GM18873 (cell line): ENCODE measurements at regions not wholly inside any gene's neighbourhood (a gene's known extent, or its start where the extent isn't known, plus 50 kb on each side); places are given as distances from the start of the nearest gene placed in this dataset.

Source experiments
- ATAC-seq: cut with Tn5 transposase; IDR thresholded peaks from one replicate; pipeline ENCODE4 v1.9.1; 2021; ENCODE audit warnings: mild to moderate bottlenecking, moderate library complexity, moderate number of reproducible peaks; ENCODE audit not compliant: unreplicated experiment, low FRiP score

- no peak for ATAC-seq
These were observed 662.0 kb downstream of the SQOR start for GRCh38 chr15:46296797-46297196.

GRCh38 chr15:46297766-46298165 lies 662.9 kb downstream of the SQOR start:
- no peak for ATAC-seq

DNA sequence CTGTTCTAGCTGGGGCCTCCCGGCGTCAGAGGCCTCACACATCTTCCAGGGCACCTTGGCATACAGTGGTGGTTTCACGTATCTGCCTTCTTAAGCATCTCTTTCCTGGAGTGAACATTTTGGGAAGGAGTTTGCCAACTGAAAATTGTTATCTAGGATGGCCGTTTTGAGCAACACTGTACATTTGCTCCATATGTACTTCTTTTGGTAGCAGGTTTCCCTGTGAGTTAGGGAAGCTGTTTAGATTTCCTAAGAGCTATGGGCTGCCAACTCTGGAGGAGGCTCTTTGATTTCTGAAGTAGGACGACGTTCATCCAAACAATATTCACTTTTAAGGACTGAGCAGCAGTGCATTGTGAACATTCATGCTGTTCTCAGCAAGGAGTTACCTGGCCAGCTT lies 665.9 kb downstream of the SQOR start:
- ATAC-seq = no peak

DNA sequence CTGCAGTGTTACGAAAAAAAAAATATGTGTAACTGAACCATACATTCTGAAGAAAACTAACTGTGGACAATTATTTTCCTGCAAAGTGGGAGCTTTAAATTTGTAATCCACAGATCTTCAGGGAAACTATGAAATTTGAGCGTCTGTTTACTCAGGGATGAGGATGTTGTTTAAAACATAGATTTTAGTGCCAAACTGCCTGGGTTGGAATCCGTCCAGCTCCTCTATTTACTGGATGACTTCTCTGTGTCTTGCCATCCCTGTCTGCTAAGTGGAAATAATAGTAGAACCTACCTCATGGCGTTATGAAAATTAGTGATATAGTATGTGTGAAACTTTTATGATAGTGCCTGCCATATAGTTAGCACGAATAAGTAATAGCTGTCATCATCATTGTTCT lies 666.5 kb downstream of the SQOR start:
- ATAC-seq = no peak

GRCh38 chr15:46301826-46302225 lies 667.0 kb downstream of the SQOR start:
- ATAC-seq = no peak

GRCh38 chr15:46304321-46304720 lies 669.5 kb downstream of the SQOR start:
- ATAC-seq = no peak

GRCh38 chr15:46307746-46308145 lies 672.9 kb downstream of the SQOR start:
- no peak for ATAC-seq

DNA sequence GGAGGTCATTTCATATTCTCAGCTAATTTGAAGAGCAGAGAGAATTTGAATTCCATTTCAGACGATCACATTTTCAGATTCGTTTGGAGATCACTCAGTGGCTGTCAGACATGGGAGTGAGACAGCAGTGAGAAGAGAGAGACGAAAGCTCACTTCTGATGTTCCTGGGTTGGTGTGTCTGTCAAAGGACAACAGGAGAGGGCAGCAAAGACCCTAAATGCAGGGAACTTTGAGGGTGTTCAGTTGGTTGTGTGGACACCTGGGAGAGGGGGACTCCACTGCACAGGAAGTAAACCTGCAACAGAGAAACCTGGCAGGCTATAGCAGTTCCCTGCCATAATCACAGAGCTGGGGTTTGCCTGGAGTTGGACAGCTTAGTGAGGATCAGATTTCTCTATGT lies 675.1 kb downstream of the SQOR start:
- no peak for ATAC-seq

DNA sequence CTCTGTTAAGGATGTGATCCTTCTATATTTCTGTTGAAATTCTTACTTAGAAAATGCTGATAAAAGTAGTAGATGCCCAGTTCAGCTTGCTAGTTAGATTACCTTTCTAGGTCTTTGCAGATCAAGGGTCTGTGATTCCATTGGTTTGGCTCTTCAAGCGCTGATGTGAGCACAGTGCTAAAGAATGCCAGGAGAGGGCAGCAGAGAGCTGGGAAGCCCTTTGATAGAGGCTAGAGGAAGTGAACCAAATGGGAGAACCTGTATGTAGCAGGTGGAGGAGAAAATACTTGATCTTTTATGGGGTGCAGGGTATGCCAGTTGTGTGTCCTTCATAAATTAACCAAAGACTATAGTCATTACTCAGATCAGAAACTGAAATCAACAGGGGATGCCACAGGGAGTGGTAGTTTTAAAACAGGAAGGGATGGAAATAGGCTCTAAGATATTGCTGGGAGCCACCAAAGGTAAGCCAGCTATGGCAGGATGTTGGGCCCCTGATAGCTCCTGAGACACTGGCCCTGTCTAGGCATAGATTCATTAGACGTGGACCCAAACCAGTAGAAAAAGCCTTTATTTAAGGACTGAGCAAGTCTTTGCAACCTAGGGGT lies 677.4 kb downstream of the SQOR start:
- ATAC-seq = no peak

DNA sequence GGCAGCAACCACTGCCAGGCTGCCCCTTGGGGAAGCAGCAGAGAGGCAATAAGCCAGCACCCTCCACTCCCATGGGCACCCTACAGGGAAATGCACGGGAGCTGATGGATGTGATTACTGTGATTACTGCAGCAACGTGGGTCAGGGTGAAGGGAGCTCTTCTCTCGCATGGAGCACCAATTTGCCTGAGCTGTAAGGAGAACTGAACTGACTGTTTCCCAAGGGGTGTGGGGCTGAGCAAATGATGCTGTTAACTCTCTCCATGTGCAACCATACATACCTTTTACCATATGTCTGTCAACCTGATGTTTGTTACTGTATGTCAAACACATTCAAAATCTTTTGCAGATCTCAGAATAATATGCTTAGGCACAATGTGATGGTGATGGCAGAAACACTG lies 680.6 kb downstream of the SQOR start:
- no peak for ATAC-seq

GRCh38 chr15:46316024-46316423 lies 681.2 kb downstream of the SQOR start:
- no peak for ATAC-seq

DNA sequence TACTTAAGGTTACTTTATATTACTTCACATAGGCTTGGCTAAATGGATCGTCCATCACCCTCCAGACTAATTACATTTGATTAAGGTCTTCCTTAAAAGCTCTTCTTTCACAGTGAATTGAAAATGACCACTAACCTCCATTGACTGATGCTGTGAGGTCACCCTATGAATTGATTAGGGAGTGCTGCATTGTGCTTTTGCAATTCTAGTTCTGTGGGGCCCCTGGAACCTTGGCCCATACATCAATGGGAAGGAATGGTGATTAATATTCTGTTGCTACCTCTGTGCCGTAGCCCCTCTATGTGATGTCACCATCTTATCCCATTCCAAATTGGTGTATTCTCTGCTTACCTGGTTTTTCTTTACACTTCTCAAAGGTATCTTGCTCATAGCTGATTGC lies 682.2 kb downstream of the SQOR start:
- no peak for ATAC-seq

DNA sequence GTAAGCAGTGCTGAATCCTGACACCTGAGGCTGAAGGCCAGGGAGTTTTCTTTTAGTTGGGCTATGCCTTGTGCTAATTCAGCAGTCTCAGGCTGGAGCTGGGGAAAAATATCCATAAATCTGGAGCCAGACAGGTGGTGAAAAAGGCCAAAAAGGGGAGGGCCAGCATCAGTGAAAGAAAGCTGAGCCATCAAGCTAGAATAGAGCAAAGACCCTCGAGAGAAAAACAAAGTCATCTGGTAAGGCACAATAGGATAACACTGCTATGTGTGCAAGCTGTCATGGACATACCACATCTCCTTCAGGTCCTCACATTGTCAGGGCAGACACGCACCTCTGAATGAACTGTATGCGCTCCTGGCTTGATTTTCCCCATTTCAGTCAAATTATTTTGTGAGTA lies 687.9 kb downstream of the SQOR start:
- ATAC-seq = no peak

- no peak for ATAC-seq
These were observed 691.3 kb downstream of the SQOR start for GRCh38 chr15:46326173-46326572.

DNA sequence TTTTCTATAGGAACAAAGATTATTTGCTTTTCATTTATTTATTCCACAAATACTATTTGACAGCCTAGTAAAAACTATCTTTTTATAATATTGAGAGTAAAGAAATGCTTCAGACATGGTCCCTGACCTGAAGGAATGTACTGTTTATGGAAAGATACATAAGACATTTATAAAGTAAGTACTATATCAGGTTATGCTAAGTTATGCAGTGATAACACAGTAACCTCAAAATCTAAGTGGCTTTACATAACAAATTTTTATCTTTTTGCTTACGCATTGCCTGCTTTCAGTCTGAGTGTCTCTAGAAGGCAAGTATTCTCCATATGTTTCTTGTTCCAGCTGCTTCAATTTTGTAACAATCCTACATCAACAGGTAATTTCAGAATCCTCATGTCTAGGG lies 694.0 kb downstream of the SQOR start:
- ATAC-seq = no peak

DNA sequence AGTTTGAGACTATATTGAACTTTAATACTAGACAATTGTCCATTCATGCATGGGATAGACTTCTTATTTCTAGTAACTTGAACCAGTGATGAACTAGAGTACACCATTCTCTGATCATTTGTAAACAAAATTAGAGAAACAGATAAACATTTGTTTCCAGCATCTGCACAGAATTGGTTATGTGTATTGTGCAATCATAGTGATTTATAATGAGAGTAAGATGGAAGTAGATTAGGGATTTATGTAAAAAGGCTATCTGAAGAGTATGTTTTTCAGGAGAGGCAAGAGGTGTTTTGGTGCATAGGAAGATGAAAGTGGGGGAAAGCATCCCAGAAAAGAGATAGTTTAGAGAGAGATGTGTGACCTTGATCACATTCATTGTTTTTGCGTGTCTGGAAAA lies 695.0 kb downstream of the SQOR start:
- ATAC-seq = no peak

DNA sequence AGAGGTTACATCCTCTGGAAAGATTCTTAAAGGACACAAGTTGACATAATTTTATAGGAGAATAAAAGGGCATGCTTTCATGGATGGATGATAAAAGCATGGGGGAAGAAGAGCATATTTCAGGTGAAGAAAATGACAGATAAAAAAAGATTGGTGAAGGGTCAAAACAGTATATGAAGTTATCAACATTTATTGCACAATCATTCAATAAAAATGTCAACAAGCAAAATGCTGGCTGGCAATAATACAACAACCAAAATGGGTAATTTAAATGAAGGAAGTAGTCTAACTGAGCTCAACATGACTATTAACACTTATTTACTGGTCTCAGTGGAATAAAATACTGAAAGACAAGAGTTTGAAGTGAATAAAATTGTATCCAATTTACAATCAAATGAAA lies 696.7 kb downstream of the SQOR start:
- ATAC-seq = no peak

GRCh38 chr15:46343196-46343935 lies 708.5 kb downstream of the SQOR start:
- ATAC-seq = no peak

DNA sequence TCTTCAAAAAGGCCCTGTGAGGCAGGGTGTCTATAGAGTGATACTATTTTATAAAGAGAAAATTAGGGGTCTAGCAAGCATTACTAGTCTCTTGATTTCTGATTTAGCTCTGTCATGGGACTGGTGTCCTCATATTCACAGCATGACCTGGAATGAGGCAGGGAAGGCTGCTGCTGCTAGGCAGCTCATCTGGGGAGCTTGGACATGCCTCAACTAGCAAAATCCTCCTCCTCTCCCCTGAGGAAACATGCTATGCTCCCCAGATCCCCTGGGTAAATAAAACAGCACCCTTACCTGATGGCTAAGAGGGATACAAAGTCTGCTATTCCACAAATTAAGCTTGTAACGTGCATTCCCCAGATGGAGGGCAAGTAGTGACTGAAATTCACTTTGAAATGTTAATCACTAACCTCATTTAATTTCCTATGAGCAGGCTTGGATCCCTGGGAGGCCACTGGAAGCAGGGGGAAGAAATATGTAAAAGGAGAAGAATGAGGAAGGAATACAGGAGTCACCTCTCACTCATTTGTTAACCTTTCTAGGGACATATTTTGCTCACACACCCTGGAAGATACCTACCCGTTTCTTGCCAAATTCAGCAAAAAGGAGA lies 709.4 kb downstream of the SQOR start:
- no peak for ATAC-seq

GRCh38 chr15:46344915-46345314 lies 710.1 kb downstream of the SQOR start:
- ATAC-seq = no peak

DNA sequence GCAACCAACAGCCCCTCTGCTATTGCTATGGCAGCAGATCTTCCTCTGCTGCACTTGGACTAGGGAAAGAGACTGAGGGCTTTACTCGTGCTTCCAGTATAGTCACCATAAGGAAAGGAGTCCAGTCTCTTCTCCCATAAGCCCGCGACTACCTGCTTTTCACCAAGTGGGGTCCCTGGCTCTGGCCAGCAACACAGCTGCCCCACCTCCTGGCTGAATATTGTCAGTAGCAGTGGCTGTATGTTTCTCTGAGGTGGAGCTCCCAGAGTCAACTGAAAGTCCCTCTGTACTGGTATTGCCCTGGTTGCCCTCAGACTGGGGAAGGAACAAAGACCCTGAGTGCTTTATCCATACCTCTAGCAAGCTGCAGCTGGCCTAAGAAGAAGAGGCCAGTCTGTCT lies 719.6 kb downstream of the SQOR start:
- ATAC-seq = no peak

DNA sequence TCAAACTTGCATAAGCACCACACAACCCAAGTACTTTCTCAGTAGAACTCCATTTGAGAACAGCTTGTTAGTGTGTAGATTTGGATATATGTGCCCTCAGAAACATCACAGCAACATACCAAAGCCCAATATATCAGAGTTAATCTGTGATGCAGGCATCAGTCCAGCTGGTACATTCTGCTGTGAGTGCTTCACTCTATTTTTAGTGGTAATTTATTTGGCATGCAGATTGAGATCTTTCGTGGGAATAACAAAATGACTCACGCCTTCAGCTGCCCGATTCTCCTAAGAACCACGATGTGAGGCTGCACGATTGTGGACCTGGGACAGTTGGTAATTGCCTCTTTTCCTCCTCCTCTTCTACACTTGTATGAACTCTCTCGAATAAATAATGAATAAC lies 730.7 kb downstream of the SQOR start:
- ATAC-seq = no peak
